Subcutaneous abdominal adipose tissue (tissue), 5 donors: ENCODE measurements at regions not wholly inside any gene's neighbourhood (a gene's known extent, or its start where the extent isn't known, plus 50 kb on each side); places are given as distances from the start of the nearest gene placed in this dataset.
"Not testable (repeated sequence)": the region's sequence is repeated elsewhere in the genome, so short reads cannot be mapped to it uniquely, and the experiment has no call there.

Source experiments
- H3K27ac ChIP-seq: one replicate; pipeline ENCODE4 v1.7.0; 2013; ENCODE audit warnings: low read depth, mild to moderate bottlenecking, inconsistent platforms, low read length, moderate library complexity
- H3K27me3 ChIP-seq, 5 donors: one replicate each; pipeline ENCODE4 v1.7.0; 2013; ENCODE audit warnings: low read length in 5 of 5, inconsistent platforms in 1 of 5; ENCODE audit not compliant: control insufficient read depth in 5 of 5, insufficient read depth in 4 of 5
- H3K36me3 ChIP-seq, 5 donors: one replicate each; pipeline ENCODE4 v1.7.0; 2013; ENCODE audit warnings: low read length in 5 of 5; ENCODE audit not compliant: control insufficient read depth in 5 of 5, insufficient read depth in 5 of 5
- H3K4me1 ChIP-seq, 5 donors: one replicate each; pipeline ENCODE4 v1.7.0; 2013; ENCODE audit warnings: low read length in 5 of 5, mild to moderate bottlenecking in 3 of 5, moderate library complexity in 1 of 5; ENCODE audit not compliant: control insufficient read depth in 5 of 5, insufficient read depth in 5 of 5
- H3K4me3 ChIP-seq, 5 donors: one replicate each; pipeline ENCODE4 v1.7.0; 2013; ENCODE audit warnings: low read length in 5 of 5, low read depth in 1 of 5
- H3K9ac ChIP-seq, 5 donors: one replicate each; pipeline ENCODE4 v1.7.0; 2013; ENCODE audit warnings: low read length in 5 of 5, mild to moderate bottlenecking in 4 of 5, moderate library complexity in 3 of 5
- H3K9me3 ChIP-seq, 5 donors: one replicate each; pipeline ENCODE4 v1.7.0; 2013; ENCODE audit warnings: low read length in 5 of 5; ENCODE audit not compliant: control insufficient read depth in 5 of 5
- donor health status: healthy.
- donor health status: healthy.
- donor health status: healthy.
- donor health status: healthy.
- donor health status: healthy.

DNA sequence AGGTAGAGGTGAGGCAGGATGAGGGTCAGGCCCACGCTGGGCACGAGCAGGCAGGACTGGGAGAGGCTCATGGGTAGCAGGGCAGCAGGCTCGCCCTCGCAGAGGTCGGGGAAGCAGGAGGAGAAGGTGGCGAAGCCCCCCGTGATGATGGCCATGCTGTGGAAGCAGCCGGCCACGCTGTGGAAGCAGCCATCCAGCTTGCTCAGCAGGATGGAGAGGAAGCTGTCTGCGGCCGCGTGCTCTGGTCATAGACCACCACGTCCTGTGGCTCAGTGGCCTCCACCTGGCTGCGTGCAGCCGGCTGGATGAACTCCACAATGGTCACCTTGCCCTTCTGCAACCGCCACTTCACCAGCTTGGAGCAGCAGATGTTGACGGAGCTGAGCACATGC is 135.6 kb upstream of the PTPN20 start:
- not testable (repeated sequence) for H3K9ac ChIP-seq

GRCh38 chr10:46779571-46779970 is 131.7 kb upstream of the PTPN20 start:
- H3K4me1 ChIP-seq, H3K36me3 ChIP-seq, H3K4me3 ChIP-seq, H3K9me3 ChIP-seq, H3K27me3 ChIP-seq, H3K9ac ChIP-seq, H3K27ac ChIP-seq: not testable (repeated sequence)

More for the DNA sequence above, 135.6 kb upstream of the PTPN20 start:
- H3K9me3 ChIP-seq, H3K36me3 ChIP-seq, H3K4me1 ChIP-seq, H3K27ac ChIP-seq, H3K27me3 ChIP-seq, H3K4me3 ChIP-seq: not testable (repeated sequence)

GRCh38 chr10:46780164-46780563 is 131.1 kb upstream of the PTPN20 start:
- not testable (repeated sequence) for H3K27me3 ChIP-seq, H3K27ac ChIP-seq, H3K4me1 ChIP-seq, H3K36me3 ChIP-seq, H3K9ac ChIP-seq, H3K4me3 ChIP-seq, H3K9me3 ChIP-seq

- H3K27ac ChIP-seq, H3K9me3 ChIP-seq: not testable (repeated sequence)
Measured at GRCh38 chr10:46781001-46781400, 130.2 kb upstream of the PTPN20 start.

DNA sequence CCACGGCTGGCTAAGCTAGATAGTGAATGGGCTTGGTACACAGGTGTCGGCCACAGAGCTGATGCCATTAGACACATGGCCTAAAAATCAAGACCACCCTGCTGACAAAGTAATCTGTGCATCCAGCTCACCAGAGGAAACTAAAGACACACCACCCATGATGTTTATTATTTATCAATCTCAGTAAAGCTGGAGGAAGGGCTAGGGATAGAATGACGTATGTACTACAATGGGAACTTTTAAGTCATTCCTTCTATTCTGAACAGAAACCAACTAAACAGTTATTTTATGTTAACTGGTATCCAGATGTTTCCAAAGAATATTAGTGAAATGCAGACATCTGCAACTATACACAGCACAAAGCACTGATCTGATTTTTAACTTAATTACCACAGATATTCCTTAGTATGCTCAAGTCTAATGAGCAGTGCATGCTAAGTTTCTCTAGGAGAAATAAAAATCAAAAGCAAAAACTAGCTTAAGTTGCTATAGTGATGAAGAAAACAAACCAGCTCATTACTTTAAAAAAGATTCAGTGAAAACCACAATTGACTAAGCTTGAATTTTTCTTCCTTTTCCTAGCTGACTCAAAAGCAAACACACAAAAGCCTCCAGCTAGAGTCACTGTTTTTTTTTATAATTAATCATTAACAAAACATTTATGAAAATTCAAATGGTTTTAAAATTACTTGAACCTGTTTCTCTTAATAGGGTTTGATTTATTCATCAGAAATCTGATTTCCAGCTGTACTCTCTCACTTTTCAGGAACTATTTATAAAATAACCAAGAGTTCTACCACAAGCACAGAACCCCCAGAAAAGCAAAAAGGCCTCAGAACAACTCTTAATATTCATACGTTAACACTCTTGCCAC is 129.0 kb upstream of the PTPN20 start:
- H3K4me3 ChIP-seq, H3K9me3 ChIP-seq, H3K9ac ChIP-seq, H3K4me1 ChIP-seq, H3K27ac ChIP-seq, H3K27me3 ChIP-seq, H3K36me3 ChIP-seq: not testable (repeated sequence)

More at GRCh38 chr10:46781001-46781400, 130.2 kb upstream of the PTPN20 start:
- not testable (repeated sequence) for H3K36me3 ChIP-seq, H3K4me1 ChIP-seq, H3K9ac ChIP-seq, H3K27me3 ChIP-seq, H3K4me3 ChIP-seq

DNA sequence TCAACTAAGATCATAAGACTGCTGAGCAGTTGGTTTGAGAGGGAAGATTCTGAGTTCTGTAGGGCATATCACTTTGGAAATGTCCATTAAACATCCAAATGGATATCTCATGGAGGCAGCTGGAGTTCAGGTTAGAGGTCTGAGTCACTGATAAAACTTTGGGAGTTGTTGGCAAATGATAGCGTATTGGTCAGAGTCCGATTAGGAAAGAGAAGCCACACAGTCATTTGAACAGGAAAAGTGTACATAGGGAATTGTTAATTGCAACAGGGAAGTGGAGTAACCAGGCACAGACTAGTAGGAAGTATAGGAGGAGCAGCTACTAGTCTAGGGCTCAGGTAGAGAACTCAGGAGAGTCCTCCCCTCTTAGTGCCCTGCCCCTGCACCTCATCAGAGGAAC is 126.6 kb upstream of the PTPN20 start:
- H3K9me3 ChIP-seq, H3K4me1 ChIP-seq, H3K27me3 ChIP-seq, H3K4me3 ChIP-seq, H3K27ac ChIP-seq, H3K36me3 ChIP-seq, H3K9ac ChIP-seq: not testable (repeated sequence)

DNA sequence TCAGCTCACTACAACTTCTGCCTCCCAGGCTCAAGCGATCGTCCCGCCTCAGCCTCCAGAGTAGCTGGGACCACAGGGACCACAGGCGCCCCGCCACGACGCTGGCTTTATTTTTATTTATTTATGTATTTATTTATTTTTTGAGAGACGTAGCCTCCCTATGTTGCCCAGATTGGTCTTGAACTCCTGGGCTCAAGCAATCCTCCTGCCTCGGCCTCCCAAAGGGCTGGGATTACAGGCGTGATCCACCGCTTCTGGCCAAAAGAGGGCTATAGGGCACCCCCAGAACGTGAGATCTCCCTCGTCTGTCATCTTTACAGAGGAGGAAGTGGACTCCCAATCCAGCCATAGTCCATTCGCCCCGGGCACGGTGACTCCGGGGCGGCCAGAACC is 125.1 kb upstream of the PTPN20 start:
- H3K36me3 ChIP-seq, H3K27me3 ChIP-seq, H3K4me1 ChIP-seq, H3K9me3 ChIP-seq: not testable (repeated sequence)
- Histone ChIP-seq H3K9ac (peak overlapping the region in 1 of 5 donors; percentile 52), H3K27ac (peak overlapping the region; percentile 41), H3K4me3 (peak overlapping the region; percentile 48 to 85 (median 79))

DNA sequence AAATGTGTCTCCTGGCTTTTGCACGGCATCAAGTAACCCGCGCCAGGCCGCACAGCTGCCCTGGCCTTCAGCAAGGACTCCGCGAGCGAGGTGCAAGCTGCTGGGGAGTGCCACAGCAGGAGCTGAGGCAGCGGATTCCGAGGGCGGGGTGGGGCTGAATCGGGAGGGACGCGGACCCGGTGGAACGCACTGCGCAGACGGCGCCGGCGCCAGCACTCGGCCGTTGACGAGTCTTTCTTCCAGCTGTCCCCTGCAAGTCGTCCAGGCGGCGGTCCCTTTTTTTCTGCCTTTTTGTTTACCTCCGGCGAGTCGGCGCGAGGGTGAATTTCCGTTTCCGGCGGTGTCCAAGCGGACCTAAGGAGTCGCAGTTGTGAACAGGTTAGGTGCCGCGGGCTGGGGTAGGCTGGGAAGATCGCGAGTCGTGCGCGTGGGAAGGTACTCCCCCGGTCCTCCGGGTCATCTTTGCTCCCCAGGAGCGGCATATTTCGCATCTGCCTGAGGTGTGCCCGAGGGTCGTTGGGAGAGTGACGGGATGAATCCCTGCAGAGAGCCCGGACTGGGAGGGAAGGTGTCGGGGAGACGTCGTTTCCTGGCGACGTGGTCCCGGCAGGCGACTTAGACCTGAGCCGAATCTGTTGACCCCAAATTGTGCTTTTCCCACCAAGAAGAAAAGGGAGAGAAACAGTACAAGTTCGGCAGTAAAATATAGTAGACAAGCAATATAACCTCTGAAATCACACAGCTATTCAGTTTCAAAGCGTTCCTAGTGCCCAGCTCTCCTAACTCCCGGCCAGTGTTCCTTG is 124.5 kb upstream of the PTPN20 start:
- Histone ChIP-seq H3K9ac (peak overlapping the region; percentile 17 to 66 (median 59)), H3K4me3 (peak overlapping the region; percentile 79 to 85 (median 80)), H3K27ac (peak overlapping the region; percentile 41)
- H3K4me1 ChIP-seq, H3K9me3 ChIP-seq, H3K27me3 ChIP-seq, H3K36me3 ChIP-seq: not testable (repeated sequence)

- Histone ChIP-seq H3K4me3 (peak overlapping the region; percentile 79 to 85 (median 80)), H3K4me1 (peaks cover 0 to 4% (median 0%) of the 10 kb centered on the region in 5 donors), H3K27ac (peak overlapping the region; percentile 41), H3K9me3 (no peaks in the 10 kb centered on the region), H3K27me3 (no peaks in the 10 kb centered on the region), H3K9ac (peak overlapping the region in 2 of 5 donors; percentile 17 to 59), H3K36me3 (no peaks in the 10 kb centered on the region)
Measured at GRCh38 chr10:46787321-46787615, 124.0 kb upstream of the PTPN20 start.

GRCh38 chr10:46792657-46793357 is 118.4 kb upstream of the PTPN20 start:
- not testable (repeated sequence) for H3K9me3 ChIP-seq, H3K4me3 ChIP-seq, H3K4me1 ChIP-seq, H3K27ac ChIP-seq, H3K27me3 ChIP-seq, H3K9ac ChIP-seq
- peaks cover 0 to 11% (median 0%) of the 10 kb centered on the region in 5 donors for H3K36me3 ChIP-seq
